GM12891 (cell line): ENCODE measurements at regions not wholly inside any gene's neighbourhood (a gene's known extent, or its start where the extent isn't known, plus 50 kb on each side); places are given as distances from the start of the nearest gene placed in this dataset.

Experiments used
- POLR2A ChIP-seq: IDR thresholded peaks from 2 replicates; pipeline ENCODE4 v1.6.1; 2011; ENCODE audit warnings: low read depth, low read length, control low read depth
- SPI1 ChIP-seq: IDR thresholded peaks from 2 replicates; pipeline ENCODE4 v1.6.1; 2011; ENCODE audit warnings: low read depth, low read length, control low read depth

DNA sequence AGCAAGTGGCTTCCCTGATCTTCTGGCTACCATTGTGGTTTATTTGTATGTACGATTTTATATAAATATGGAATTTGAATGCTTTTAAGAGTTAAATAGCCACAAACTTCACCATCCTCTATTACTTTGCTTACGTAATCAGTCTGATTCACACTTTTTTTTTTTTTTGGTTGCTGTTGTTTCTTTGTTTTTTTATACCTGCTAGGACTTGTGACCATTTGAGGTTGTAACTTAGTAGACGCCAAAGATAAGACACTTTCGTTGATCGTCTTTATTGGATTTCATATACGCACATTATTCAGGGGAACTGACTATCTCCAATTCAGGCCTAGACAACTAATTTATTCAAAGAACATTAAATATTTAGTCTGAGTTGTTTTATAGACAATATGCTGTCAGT is 559.0 kb downstream of the CBLN4 start:
- TF ChIP-seq POLR2A: no peak
- no peak for TF ChIP-seq SPI1
